ENCODE measurements at regions not wholly inside any gene's neighbourhood (a gene's known extent, or its start where the extent isn't known, plus 50 kb on each side); places are given as distances from the start of the nearest gene placed in this dataset.

DNA sequence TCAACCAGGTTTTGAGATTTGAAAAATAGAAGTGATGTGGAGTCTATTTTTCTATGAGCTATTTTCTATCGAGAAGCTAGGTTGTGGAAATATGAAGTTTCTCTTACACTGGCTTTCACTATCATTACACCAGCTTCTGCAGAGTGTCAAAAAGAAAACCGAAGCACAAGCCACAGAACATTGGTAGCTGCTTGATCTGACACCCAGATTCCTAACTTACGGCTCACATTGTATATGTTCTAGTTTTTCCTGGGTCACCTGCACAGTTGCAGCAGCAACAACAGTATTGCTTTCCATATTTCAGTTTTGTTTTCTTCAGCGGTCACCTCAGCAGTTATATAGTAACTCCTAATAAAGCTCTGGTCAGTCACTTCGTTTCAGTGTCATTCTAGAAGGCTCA is 790.1 kb downstream of the PLOD2 start:
- peaks cover 2% of the 10 kb centered on the region for H3K27me3 Mint-ChIP-seq (ENCODE audit: unreplicated experiment)
- H3K27ac Mint-ChIP-seq (ENCODE audit: unreplicated experiment) = no peak overlapping the region
- no peak for DNase-seq
- H3K36me3 Mint-ChIP-seq (ENCODE audit: unreplicated experiment) = no peaks in the 10 kb centered on the region
- H3K4me1 Mint-ChIP-seq (ENCODE audit: low read depth, unreplicated experiment) = no peaks in the 10 kb centered on the region
- no peaks in the 10 kb centered on the region for H3K9me3 Mint-ChIP-seq (ENCODE audit: unreplicated experiment)
- no peak overlapping the region for H3K4me3 Mint-ChIP-seq (ENCODE audit: unreplicated experiment)
- TF ChIP-seq, protein P1, sequence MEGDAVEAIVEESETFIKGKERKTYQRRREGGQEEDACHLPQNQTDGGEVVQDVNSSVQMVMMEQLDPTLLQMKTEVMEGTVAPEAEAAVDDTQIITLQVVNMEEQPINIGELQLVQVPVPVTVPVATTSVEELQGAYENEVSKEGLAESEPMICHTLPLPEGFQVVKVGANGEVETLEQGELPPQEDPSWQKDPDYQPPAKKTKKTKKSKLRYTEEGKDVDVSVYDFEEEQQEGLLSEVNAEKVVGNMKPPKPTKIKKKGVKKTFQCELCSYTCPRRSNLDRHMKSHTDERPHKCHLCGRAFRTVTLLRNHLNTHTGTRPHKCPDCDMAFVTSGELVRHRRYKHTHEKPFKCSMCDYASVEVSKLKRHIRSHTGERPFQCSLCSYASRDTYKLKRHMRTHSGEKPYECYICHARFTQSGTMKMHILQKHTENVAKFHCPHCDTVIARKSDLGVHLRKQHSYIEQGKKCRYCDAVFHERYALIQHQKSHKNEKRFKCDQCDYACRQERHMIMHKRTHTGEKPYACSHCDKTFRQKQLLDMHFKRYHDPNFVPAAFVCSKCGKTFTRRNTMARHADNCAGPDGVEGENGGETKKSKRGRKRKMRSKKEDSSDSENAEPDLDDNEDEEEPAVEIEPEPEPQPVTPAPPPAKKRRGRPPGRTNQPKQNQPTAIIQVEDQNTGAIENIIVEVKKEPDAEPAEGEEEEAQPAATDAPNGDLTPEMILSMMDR (IDR thresholded peaks at IDR 0.05; ENCODE audit: partially characterized antibody, unreplicated experiment) = no peak

DNA sequence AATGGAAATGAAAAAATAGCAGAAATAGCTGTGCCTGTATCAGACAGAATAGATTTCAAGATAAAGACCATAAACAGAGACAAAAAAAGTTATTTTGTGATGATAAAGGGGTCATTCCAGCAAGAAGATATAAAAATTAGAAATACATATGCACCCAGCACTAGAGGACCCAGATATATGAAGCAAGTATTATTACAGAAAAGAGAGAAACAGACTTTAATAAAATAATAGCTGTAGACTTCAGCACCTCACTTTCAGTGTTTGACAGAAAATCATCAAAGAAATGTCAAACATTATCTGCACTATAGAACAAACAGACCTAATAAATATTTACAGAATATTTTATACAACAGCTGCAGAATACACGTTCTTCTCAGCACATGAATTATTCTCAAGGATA is 783.7 kb downstream of the PLOD2 start:
- no peak overlapping the region for H3K4me3 Mint-ChIP-seq (ENCODE audit: unreplicated experiment)
- H3K27ac Mint-ChIP-seq (ENCODE audit: unreplicated experiment) = no peak overlapping the region
- H3K9me3 Mint-ChIP-seq (ENCODE audit: unreplicated experiment) = no peaks in the 10 kb centered on the region
- peaks cover 2% of the 10 kb centered on the region for H3K27me3 Mint-ChIP-seq (ENCODE audit: unreplicated experiment)
- TF ChIP-seq, protein P1 (IDR thresholded peaks at IDR 0.05; ENCODE audit: partially characterized antibody, unreplicated experiment) = no peak
- H3K4me1 Mint-ChIP-seq (ENCODE audit: low read depth, unreplicated experiment) = no peaks in the 10 kb centered on the region
- no peaks in the 10 kb centered on the region for H3K36me3 Mint-ChIP-seq (ENCODE audit: unreplicated experiment)
- no peak for DNase-seq

DNA sequence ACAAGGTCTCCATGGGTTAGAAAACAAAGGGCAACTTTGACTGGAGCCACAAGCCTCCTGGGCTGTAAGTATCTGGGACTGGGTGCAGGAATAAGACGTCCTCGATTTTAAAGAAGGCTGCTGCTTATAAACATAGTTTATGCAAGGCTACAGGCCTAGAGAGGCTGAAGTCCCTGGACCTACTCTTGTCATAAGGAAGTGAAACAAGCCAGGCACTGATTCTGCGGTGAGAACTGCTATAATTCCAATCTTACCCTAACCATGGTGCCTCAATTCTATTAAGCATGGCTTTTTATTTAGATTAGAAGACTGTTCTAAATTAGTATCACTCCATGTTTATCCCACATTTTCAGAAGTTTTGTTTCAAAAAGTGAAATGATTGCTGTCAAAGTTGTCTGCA is 777.6 kb downstream of the PLOD2 start:
- Mint-ChIP-seq H3K9me3 (ENCODE audit: unreplicated experiment) (no peaks in the 10 kb centered on the region), H3K36me3 (ENCODE audit: unreplicated experiment) (no peaks in the 10 kb centered on the region), H3K27me3 (ENCODE audit: unreplicated experiment) (no peaks in the 10 kb centered on the region), H3K4me3 (ENCODE audit: unreplicated experiment) (no peak overlapping the region), H3K27ac (ENCODE audit: unreplicated experiment) (no peak overlapping the region), H3K4me1 (ENCODE audit: low read depth, unreplicated experiment) (no peaks in the 10 kb centered on the region)
- TF ChIP-seq, protein P1 (IDR thresholded peaks at IDR 0.05; ENCODE audit: partially characterized antibody, unreplicated experiment) = no peak
- DNase-seq = no peak

DNA sequence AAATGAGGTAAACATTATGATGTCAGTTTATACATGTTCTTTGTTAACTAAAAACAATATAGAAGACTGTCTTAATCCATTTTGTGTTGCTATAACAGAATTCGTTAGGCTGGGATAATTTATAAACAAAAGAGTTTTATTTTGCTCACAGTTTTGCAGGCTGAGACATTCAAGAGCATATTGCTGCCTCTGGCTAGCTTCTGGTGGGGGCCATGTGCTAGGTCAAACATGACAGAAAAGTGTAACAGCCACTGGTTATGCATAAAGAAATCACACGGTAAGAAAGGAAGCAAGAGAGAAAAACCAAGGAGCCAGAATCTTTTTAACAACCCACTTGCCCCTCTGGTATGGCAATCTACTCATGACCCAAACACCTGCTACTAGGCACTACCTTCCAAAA is 776.7 kb downstream of the PLOD2 start:
- Mint-ChIP-seq H3K4me1 (ENCODE audit: low read depth, unreplicated experiment) (no peaks in the 10 kb centered on the region), H3K36me3 (ENCODE audit: unreplicated experiment) (peaks cover 5% of the 10 kb centered on the region), H3K27me3 (ENCODE audit: unreplicated experiment) (no peaks in the 10 kb centered on the region), H3K4me3 (ENCODE audit: unreplicated experiment) (no peak overlapping the region), H3K27ac (ENCODE audit: unreplicated experiment) (no peak overlapping the region), H3K9me3 (ENCODE audit: unreplicated experiment) (no peaks in the 10 kb centered on the region)
- TF ChIP-seq, protein P1 (IDR thresholded peaks at IDR 0.05; ENCODE audit: partially characterized antibody, unreplicated experiment) = no peak
- DNase-seq = no peak

DNA sequence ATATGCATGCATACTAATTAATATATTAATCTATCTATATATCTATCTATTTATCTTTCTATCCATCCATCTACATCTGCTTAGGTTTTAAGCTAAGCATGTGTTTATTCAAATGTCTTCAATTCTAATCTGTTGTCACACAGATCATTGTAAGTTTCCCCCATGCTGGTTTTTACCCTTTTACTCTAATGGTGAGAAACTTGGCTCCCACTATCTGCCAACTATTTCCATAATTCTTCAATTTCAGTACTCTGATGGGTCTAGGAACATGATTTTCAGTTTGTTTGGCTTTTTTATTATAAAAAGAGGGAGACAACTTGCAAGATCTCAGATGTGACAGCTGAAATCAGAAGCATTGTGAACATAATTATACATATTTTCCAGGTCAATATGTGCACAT is 773.8 kb downstream of the PLOD2 start:
- Mint-ChIP-seq H3K4me3 (ENCODE audit: unreplicated experiment) (no peak overlapping the region), H3K4me1 (ENCODE audit: low read depth, unreplicated experiment) (no peaks in the 10 kb centered on the region), H3K27ac (ENCODE audit: unreplicated experiment) (no peak overlapping the region), H3K27me3 (ENCODE audit: unreplicated experiment) (no peaks in the 10 kb centered on the region), H3K9me3 (ENCODE audit: unreplicated experiment) (no peaks in the 10 kb centered on the region), H3K36me3 (ENCODE audit: unreplicated experiment) (peaks cover 5% of the 10 kb centered on the region)
- TF ChIP-seq, protein P1 (IDR thresholded peaks at IDR 0.05; ENCODE audit: partially characterized antibody, unreplicated experiment) = no peak
- DNase-seq = no peak

Data from glutamatergic neuron (in vitro differentiated cells).